Mononuclear cell (primary cell): ENCODE measurements at regions not wholly inside any gene's neighbourhood (a gene's known extent, or its start where the extent isn't known, plus 50 kb on each side); places are given as distances from the start of the nearest gene placed in this dataset.

Experiments
- H3K27me3 ChIP-seq: 2 replicates; pipeline ENCODE4 v1.6.0; 2011; ENCODE audit warnings: low read length, control low read depth; ENCODE audit not compliant: insufficient read depth
- H3K4me1 ChIP-seq: 2 replicates; pipeline ENCODE4 v1.5.1; 2011; ENCODE audit warnings: mild to moderate bottlenecking, low read length, control low read depth; ENCODE audit not compliant: insufficient read depth
- H3K4me3 ChIP-seq: 2 replicates; pipeline ENCODE4 v1.5.1; 2011; ENCODE audit warnings: mild to moderate bottlenecking, low read length, moderate library complexity
- H3K9me3 ChIP-seq: 2 replicates; pipeline ENCODE4 v1.5.1; 2011; ENCODE audit warnings: low read depth, mild to moderate bottlenecking, control low read depth, low read length

DNA sequence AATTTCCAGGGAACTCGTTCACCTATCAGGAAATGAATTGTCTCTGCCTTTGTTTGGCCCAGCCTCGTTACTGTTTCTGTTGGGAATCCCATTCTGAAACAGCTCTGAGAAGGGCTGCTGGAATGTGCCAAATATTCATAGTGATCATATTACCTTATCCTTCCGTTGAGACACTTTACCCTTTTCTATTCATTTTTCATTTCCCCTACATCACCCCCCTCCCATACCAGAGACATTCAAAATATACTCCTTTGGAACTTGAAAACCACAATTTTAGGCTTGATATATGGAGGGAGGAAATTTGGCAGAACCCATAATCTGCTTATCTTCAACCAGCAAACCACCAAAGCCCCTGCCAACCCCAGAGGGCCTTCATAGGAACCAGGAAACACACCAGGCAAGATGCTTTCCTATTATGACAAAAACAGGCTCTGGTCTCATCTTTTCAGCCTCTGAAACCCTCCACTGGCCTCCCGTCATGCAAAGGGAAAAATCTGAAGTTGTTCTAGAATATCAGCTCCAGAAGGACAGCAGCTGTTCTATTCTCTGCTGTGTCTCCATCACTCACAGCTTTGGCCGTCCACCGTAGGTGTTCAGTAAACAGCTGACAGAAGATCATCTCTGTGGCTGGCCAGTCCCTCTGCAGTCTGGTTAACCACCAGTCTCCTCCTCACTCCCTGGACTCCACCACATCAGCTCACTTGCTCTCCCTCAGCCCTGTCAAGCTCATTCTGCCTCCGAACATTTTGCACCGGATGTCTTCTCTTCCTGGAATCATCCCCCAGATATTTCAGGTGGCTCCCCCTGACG is 217.2 kb upstream of the WWC1 start:
- Histone ChIP-seq H3K4me3 (no peak overlapping the region), H3K9me3 (no peaks in the 10 kb centered on the region), H3K27me3 (no peaks in the 10 kb centered on the region), H3K4me1 (no peaks in the 10 kb centered on the region)

DNA sequence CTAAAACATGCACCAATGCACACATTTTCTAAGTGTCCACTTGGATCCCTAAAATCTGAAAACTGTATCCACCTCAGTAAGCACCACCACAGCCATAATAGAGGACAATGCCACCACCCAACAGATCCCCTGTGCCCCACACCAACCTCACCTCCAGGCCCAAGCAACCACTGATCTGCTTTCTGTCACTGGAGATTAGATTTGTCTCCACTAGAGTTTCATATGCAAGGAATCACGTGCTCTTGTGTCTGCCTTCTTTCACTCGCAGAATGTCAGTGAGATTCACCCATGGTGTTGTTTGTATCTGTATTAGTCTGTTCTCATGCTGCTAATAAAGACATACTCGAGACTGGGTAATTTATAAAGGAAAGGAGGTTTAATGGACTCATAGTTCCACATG is 216.1 kb upstream of the WWC1 start:
- H3K27me3 ChIP-seq = no peaks in the 10 kb centered on the region

DNA sequence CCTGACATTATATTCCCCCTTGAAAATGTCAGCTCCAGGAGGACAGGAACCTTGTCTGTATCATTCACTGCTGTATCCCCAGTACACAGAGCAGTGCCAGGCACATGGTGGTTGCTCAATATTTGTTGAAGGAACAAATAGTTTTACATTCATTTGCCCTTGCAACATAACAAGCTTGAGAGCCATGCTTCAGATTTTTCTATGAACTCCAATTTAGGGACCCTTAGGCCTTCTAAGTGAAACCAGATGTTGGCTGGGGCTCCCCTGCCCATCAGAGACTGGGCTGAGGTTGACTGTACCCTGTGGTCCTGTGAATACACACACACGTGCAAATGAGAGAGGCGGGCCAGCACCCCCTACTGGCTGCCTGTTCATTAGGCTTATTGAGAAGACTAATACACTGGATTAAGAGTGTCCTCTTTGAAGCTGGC is 214.9 kb upstream of the WWC1 start:
- no peaks in the 10 kb centered on the region for H3K9me3 ChIP-seq
- H3K4me1 ChIP-seq = no peaks in the 10 kb centered on the region
- no peak overlapping the region for H3K4me3 ChIP-seq
- H3K27me3 ChIP-seq = no peaks in the 10 kb centered on the region

More for the DNA sequence above, 216.1 kb upstream of the WWC1 start:
- Histone ChIP-seq H3K9me3 (no peaks in the 10 kb centered on the region), H3K4me3 (no peak overlapping the region), H3K4me1 (no peaks in the 10 kb centered on the region)

DNA sequence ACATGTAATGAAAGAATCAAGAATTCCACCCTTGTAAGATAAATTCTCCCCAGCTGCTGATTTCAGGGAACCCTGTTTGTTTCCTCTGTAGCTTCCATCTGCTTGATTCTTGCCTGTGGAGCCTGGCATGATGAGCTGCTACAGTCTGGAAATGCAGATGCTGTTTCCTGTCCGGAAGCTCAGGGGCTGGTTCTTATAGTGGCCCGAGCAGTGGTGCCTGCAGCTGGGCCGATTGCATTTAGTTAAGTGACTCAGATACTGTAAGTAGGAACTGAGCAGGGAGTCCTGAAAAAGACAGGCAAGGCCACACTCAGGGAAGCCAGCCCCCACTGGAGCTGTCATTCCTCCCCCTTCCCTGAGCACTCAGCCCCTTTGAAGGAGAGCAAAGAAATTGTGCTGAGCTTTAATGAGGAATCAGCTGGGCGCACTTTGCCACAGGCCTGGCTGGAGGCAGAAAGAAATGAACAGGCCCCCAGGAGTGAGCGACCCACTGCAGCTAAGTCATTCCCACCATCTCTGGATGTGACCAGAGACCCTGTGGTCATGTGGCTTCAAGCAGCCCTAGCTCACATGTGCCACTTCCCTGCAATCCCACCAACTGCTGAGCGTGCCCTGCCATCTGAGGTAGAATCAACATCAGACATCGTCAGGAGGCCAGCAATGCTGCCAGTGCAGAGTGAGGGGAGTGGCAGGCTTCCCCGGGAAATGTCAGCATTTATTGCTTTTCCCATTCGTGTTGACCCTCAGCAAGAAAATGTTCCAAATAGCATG is 206.0 kb upstream of the WWC1 start:
- Histone ChIP-seq H3K9me3 (no peaks in the 10 kb centered on the region), H3K27me3 (no peaks in the 10 kb centered on the region), H3K4me3 (no peak overlapping the region), H3K4me1 (no peaks in the 10 kb centered on the region)

DNA sequence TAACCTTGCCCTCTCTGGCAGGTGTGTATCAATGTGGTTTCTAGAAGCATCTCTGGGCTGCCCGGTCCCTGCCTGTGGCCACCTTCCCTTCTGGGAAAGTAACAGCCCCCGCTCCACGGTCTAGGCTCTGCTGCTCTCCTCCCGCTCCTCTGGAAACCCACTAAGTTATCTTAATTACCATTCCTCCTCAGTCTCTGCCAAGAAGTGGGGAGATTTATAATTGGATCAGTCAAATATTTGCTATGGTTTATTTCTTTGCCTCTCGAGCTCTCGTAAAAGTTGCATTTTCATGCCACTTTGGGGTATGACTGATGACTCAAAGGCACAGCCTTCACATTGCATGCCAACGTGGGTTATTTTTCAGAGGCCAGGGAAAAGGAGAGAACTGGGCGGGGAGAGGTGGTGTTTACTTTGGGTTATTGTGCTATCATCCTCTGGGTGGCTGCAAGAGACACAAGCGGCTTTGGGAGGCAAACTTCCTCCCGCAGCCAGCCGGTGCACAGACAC is 205.3 kb upstream of the WWC1 start:
- no peaks in the 10 kb centered on the region for H3K4me1 ChIP-seq
- no peaks in the 10 kb centered on the region for H3K27me3 ChIP-seq
- H3K4me3 ChIP-seq = no peak overlapping the region
- no peaks in the 10 kb centered on the region for H3K9me3 ChIP-seq

DNA sequence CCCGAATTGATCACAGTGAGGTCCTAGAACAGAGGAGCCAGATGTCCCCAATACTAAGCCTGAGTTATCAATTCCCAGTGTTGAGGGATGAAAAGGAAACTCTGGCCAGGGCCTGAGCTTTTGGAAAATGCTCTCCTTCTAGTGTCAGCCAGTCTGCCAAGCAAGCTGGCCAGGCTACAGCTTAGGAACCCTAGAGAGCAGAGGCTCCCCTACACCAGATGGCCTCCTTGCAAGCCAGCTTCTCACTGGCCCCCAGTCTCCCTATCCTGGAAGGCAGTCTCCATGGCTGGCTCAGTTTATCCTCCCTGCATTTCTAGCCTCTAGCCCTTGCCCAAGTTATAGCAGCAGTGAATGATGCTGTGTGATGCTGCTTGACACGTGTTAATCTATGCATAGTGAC is 204.7 kb upstream of the WWC1 start:
- Histone ChIP-seq H3K4me3 (no peak overlapping the region), H3K9me3 (no peaks in the 10 kb centered on the region)

DNA sequence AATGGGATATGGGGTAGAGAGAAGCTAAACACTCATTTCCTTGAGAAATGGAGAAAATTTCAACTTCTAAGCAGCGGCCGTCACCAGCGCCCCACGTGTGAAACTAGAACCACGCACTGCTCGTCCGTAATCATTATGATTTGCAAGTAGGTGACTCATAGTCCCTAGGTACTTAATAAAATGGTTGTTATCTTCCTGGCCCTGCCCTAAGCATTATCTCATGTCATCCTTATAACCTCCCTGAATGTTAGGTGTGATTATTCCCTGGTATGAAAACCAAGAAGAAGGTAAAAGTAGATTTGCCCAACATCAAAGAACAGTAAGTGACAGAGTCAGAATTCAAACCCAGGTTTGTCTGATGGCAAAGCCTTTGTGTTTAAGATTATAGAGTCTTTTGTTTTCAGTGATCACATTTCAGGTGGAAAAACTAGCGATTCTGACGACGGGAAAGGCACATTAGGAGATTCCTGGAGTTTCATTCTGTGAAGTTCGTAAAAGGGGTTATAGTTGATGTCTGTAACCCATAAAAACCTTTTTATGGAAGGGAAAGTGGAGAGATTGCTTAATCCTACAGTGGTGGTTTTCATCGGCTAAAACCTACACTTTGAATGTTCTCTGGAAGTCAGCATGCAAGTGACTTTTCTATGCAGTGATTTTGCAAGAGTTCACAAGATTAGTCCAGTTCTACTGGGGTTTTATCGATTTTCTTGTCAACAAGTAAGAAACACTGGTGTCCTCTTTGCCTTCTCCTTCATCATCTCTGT is 202.9 kb upstream of the WWC1 start:
- no peak overlapping the region for H3K4me3 ChIP-seq
- no peaks in the 10 kb centered on the region for H3K9me3 ChIP-seq
- H3K4me1 ChIP-seq = no peaks in the 10 kb centered on the region
- no peaks in the 10 kb centered on the region for H3K27me3 ChIP-seq

More for the DNA sequence above, 204.7 kb upstream of the WWC1 start:
- Histone ChIP-seq H3K27me3 (no peaks in the 10 kb centered on the region), H3K4me1 (no peaks in the 10 kb centered on the region)

DNA sequence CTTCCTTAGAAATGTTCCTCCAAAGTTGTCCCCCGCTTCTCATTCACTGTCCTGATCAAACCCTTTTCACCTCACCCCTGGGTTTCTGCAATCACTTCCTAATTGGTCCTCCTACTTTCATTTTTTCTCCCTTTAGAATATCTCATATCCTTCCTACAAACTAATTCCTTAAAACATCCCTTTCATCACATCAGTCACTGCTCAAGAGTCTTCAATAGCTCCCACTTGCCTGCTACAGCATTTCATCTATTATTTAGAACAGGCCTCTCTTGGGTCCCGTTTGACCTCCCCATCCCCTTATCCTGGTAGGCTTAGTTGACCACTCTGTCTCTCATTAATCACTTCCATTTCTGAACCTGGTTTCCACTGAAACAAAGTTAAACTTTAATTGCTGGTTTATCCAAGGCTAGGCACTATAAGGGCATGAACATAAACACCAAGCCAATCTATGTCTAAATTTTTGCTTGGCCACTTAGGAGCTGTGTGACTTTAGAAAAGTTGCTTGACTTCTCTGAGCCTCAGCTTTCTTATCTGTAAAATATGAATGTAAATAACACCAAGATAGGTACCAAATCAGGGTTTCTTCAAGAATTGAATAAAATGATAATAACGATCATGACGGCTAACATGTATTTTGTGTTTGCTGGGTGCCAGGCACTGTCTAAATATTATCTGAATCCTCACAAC is 202.1 kb upstream of the WWC1 start:
- Histone ChIP-seq H3K9me3 (no peaks in the 10 kb centered on the region), H3K4me3 (no peak overlapping the region), H3K27me3 (no peaks in the 10 kb centered on the region), H3K4me1 (no peaks in the 10 kb centered on the region)

DNA sequence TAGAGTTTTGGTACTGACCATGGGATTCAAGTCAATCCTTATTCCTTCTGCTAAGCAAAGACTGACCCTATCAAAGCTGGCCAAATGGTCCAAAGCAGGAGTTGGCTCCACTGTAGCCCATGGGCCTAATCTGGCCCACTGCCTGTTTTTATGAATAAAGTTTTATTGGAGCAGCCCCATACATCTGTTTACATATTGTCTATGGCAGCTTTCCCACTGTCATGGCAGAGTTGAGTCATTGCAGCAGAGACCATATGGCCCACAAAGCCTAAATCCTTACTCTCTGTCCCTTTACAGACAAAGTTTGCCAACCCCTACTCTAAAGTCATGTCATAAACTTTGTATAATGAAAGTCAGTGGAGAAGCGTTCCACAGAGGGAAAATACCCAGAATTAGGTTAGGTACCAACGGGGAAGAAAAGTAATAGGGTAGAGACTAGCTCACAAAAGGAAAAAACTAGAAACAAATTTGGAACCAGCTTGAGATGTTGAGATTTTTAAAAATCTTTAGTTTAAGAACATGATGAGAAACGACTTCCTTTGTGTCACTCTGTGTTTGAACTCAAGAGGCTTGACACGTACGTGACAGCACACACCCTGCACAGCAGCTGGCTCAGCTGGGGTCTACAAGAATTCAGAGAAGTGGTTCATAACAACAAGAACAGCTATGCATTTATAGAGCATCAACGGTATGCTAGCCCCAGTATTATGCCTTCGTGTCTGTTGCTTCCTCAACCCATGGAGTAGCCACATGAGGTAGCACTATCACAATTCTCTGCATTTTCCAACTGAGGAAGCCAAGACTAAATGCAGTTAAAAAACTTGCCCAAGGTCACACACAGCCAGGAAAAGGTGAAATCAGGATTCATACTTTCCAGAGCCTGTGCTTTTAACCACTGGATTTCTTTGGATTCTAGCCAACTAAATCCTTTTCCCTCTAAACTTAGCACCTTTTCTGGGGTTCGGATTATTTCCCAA is 198.9 kb upstream of the WWC1 start:
- Histone ChIP-seq H3K4me1 (no peaks in the 10 kb centered on the region), H3K4me3 (no peak overlapping the region), H3K27me3 (no peaks in the 10 kb centered on the region), H3K9me3 (no peaks in the 10 kb centered on the region)

DNA sequence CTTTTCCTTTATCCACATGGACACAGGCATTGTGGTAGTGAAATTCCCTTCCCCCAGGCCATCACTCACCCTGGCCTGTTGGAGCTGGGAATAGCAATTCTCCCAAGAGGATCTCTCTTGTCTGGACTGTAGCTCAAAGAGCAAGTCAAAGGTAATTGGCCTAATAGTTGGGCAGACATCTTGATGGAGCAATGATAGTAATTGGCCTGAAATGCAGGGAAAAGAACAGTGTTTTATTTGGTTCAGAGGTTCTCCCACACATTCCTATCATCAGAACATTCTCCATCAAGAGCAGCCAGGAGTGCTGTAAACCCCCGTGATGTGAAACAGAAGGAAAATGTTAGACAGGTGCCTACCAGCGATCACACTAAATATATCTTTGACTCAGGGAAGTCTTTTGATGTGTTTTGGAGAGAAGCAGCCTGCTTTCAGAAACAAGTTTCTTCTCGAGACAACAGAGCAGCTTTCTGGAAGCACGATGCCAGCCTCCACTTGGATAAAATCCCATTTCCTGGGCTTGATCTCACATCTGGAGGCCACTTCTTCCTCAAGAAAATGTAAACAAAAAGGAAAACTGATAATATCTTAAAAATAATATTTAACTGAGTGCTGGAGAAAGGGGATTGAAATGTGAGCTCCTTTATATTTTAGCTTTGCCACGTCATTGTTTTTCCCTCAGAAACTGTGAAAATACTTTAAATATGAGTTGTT is 198.1 kb upstream of the WWC1 start:
- Histone ChIP-seq H3K9me3 (no peaks in the 10 kb centered on the region), H3K27me3 (no peaks in the 10 kb centered on the region), H3K4me3 (no peak overlapping the region), H3K4me1 (no peaks in the 10 kb centered on the region)

DNA sequence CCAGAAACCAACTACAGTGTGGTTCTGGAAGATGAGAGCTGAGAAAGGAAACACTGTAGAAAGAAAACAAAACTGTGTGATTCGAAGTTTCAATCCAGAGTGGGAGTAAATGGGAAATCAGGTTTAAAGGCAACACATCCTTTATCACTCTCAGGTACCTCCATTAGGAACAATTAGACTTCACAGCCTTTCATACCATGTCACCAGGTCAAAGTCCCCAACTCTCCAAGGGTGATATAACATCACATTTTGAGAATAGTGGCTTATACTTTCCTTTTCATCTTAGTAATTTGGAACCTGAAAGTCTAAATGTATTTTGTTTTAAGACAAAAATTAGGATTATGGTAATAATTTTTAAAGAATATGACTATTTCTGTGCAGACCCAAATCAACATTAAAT is 194.9 kb upstream of the WWC1 start:
- H3K9me3 ChIP-seq = no peaks in the 10 kb centered on the region
- H3K4me3 ChIP-seq = no peak overlapping the region
- H3K27me3 ChIP-seq = no peaks in the 10 kb centered on the region
- H3K4me1 ChIP-seq = no peaks in the 10 kb centered on the region

DNA sequence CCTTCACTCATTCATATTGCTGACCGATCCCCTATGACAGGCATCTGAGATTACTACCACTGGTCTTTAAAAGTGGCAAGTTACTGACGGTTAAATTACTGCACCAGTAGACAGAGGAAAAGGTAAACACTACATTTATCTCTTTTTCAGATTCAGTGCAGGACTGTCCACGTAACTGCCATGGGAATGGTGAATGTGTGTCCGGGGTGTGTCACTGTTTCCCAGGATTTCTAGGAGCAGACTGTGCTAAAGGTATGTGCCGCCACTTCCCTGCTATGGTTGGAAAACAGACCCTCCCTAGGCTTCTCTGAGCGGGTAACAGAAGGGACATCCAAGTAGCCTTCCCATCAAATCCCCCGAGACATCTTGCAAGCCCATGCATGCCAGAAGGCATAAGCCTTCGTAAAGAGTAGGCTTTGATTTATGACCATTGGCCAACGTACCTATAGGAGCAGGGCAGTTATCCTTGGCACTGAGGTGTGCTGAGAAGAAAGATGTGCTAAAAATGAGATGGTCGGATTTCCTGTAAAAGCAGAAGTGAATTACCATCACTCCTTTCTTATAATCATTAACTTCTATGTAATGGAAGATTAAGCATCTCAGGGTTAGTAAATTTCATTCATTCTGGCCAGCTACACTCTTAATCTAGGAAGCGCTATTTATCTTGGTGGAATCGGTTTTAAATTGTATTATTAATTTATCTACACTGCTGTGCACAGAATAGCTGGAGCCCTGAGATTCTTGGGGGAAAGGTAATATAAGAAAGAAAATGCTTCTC is 193.4 kb upstream of the WWC1 start:
- Histone ChIP-seq H3K4me3 (no peak overlapping the region), H3K4me1 (no peaks in the 10 kb centered on the region), H3K9me3 (no peaks in the 10 kb centered on the region), H3K27me3 (no peaks in the 10 kb centered on the region)

DNA sequence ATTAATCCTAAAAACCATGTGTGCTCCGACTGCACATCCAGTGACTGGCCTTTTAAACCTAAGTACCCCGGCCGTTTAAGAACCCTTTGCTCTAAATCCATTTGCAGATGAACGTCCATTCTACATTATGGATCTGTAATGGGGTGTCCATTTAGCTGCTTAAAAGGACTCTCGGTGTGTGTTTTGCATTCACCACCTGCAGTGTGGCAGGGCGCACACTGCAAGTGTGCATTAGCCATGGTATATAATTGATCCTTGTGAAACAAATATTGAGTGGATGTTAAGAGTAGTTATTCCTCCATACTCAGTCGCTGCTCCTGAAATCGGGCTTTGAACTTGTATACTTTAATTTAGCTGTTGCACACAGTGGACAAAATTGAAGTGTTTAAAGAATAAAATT is 190.1 kb upstream of the WWC1 start:
- H3K4me3 ChIP-seq = no peak overlapping the region

More for the DNA sequence above, 190.1 kb upstream of the WWC1 start:
- Histone ChIP-seq H3K9me3 (no peaks in the 10 kb centered on the region), H3K4me1 (no peaks in the 10 kb centered on the region), H3K27me3 (no peaks in the 10 kb centered on the region)
